GM12865 (cell line): ENCODE measurements at regions not wholly inside any gene's neighbourhood (a gene's known extent, or its start where the extent isn't known, plus 50 kb on each side); places are given as distances from the start of the nearest gene placed in this dataset.
"Not testable (repeated sequence)": the region's sequence is repeated elsewhere in the genome, so short reads cannot be mapped to it uniquely, and the experiment has no call there.

Experiments
- DNase-seq: peaks from one replicate; pipeline ENCODE4 v3.0.0; 2010; ENCODE audit warnings: low read depth
- H3K4me3 ChIP-seq: 2 replicates; pipeline ENCODE4 v1.5.1; 2011; ENCODE audit warnings: mild to moderate bottlenecking, low read depth, low read length, control low read depth
- TF ChIP-seq, protein P1 (sequence below): IDR thresholded peaks from 2 replicates; pipeline ENCODE4 v1.5.1; 2011; ENCODE audit warnings: low read length, control low read depth, low read depth, inconsistent platforms; ENCODE audit not compliant: insufficient read depth; ENCODE audit errors: missing control alignments

DNA sequence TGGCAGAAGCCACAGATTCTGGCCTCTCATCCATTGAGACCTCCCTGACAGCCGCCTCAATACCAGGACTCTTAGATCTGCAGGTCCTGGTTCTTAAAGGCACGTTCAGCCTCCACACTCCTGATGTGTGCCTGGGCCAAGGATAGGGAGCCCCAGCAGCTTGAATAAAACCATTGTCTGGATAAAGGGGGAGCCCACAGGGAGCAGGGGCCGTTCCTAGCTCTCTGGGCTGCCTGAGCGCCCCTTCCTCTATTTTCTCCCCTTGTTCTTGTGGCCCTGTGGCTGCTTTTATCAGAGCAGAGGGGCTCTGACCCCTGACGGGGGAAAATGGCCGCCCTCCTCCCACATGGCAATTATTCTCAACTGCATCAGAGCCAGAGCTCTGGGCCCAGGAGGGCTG is 200.8 kb downstream of the HUNK start:
- TF ChIP-seq, protein P1, sequence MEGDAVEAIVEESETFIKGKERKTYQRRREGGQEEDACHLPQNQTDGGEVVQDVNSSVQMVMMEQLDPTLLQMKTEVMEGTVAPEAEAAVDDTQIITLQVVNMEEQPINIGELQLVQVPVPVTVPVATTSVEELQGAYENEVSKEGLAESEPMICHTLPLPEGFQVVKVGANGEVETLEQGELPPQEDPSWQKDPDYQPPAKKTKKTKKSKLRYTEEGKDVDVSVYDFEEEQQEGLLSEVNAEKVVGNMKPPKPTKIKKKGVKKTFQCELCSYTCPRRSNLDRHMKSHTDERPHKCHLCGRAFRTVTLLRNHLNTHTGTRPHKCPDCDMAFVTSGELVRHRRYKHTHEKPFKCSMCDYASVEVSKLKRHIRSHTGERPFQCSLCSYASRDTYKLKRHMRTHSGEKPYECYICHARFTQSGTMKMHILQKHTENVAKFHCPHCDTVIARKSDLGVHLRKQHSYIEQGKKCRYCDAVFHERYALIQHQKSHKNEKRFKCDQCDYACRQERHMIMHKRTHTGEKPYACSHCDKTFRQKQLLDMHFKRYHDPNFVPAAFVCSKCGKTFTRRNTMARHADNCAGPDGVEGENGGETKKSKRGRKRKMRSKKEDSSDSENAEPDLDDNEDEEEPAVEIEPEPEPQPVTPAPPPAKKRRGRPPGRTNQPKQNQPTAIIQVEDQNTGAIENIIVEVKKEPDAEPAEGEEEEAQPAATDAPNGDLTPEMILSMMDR = no peak
- DNase-seq = no peak
- no peak overlapping the region for H3K4me3 ChIP-seq

DNA sequence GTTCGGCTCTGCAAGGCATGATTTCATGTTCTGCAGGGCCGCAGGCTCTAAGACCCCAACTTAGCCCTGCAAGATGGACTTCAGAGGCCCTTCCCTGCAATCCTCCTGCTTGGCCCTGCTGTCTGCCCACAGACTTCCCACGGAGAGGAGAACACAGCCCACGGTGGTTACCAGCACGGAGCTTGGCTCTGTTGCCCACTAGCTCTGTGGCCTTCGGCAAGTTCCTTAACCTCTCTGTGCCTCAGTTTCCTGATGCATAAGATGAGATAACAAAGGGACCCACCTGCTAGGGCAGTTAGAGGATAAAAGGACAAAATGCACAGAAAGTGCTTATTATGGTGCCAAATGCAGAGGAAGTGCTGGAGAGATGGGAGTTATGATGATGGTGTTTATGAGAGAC is 200.4 kb downstream of the HUNK start:
- TF ChIP-seq, protein P1 = no peak
- no peak for DNase-seq
- H3K4me3 ChIP-seq = no peak overlapping the region

DNA sequence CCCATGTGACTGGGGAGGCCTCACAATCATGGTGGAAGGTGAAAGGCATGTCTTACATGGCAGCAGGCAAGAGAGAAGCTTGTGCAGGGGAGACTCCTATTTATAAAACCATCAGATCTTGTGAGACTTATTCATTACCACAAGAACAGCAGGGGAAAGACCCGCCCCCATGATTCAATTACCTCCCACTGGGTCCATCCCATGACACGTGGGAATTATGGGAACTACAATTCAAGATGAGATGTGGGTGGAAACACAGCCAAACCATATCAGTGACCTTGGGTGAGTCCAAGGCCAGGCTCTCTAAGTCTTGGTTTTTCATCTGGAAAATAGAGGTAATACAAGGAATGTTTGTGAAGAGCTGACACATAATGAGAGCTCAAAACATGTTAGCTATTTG is 198.8 kb downstream of the HUNK start:
- DNase-seq, H3K4me3 ChIP-seq: not testable (repeated sequence)

DNA sequence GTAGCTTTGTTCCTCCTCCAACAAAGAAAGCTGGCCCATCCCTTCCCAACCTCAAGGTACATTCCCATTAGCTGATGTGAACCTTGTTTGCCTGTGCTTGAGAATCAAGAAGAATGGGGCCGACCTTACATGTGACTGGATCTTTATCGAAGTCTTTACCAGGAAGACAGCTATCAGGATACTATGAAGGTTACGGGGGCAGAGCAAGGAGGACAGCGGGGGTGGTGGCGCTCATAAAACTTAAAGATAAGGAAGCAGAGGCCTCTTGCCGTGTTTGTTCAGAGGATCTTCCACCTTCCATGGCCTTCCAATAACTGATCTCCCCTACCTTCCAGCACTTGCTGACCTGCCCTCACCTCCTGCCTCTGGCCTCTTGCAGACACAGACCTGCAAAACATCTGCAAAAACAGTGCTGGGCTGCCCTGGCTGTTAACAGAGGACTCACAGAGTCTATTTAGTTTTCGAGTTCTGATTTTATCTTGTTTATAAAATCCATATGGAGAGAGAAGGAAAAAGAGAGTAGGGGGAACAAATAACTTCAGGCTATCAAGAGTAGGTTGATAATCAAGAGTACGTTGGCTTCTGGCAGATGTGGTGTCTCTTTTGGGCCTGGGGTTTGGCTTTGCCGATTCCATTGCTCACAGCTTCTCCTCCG is 198.0 kb downstream of the HUNK start:
- no peak overlapping the region for H3K4me3 ChIP-seq
- DNase-seq = no peak
- TF ChIP-seq, protein P1 = no peak

DNA sequence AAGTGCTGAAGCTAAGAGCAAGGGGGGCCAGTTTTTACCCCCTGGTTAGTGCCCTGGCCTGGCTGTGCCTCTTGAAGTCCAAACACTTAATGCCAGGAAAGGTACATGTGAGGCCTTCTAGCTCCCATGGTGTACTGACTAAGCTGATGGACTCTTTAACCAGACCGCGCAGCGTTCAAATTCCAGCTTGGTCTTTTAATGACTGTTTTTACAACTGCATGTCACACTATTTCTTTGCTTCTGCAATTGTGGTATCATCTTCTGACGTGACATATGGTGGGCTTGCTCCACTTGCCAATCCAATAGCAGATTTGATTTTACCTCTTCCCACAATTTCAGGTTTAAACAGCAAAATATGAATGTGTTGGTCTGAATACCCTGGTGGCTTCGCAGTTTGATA is 197.3 kb downstream of the HUNK start:
- TF ChIP-seq, protein P1 = no peak
- no peak for DNase-seq
- no peak overlapping the region for H3K4me3 ChIP-seq

DNA sequence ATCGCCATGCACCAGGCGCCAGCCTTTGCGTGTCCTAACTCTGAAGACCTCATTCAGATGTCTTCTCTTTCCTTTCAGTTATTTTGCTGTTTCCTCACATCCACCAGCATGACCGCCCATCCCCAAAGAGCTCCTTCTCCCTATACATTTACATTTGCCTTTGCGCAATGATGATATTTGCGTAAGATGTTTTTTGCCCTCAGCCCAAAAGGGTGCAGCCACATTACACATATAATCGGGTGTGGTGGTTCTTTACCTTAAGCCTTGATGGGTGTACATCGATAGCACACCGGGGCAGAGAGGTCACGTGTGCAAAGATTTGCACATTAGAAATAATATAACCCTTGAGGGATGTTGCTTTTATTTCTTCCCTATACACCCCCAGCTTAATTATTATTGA is 192.8 kb downstream of the HUNK start:
- no peak for DNase-seq
- H3K4me3 ChIP-seq = no peak overlapping the region
- TF ChIP-seq, protein P1 = no peak

DNA sequence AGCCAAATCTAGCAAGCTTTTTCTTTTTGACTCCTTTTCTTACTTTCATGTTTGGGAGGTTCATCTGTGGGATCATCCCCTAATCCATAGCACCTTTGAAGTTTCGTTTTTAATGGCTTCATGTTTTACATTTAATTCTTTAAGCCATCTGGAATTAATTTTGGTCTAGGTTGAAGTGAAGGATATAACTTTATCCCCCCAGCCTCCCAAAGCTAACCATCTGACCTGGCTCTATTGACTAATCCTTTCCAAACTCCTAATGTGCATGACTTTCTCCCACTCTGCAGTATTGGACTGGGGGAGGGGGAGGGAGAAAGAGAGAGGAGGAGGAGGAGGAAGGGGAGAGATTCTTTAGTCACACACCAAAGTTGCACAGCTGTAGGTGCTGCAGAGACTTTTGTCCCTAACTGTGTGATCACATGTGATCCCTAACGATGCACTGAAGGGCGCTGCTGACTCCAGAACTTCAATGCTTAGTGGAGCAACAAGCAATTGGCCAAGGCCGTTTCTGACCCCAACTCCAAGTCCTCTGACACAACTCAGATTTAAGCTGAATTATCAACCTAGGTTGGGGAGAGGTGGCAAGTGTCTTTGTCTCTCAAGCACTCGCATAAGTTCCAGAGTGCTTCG is 191.6 kb downstream of the HUNK start:
- DNase-seq = no peak
- TF ChIP-seq, protein P1 = no peak
- no peak overlapping the region for H3K4me3 ChIP-seq
